ENCODE measurements at regions not wholly inside any gene's neighbourhood (a gene's known extent, or its start where the extent isn't known, plus 50 kb on each side); places are given as distances from the start of the nearest gene placed in this dataset.

DNA sequence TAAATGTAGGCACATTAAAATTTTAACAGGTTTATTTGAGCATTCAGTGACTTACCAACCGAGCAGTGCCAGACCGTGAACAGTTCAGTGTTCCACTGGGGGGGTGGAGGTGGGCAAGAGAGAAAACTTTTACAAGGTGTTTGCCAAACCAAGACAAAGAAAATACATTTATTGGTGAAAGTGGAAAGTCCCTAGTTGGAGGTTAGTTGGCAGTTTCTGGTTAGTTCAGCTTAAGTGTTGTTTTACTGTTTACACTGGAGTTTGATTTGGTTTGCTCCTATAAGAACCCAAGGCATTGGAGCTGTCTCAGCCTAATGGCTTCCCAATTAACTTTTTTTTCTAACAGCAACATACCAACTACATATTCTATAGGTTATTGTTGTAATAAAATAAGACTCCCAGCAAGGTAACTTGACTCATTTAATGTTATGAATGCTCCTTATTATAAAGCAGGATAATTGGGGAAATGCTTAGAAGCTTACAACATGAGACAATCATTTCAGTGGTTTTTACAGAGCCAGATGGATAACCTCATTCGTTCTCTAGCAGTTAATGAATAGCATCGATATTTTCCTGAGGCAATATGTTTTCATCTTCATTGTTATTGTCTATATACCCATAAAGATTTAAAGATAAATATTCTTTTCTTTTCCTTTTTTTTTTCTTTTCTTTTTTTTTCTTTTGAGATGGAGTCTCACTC, 115.8 kb downstream of the ETNK1 start:
- Mint-ChIP-seq H3K4me1 (peaks cover 5% of the 10 kb centered on the region), H3K36me3 (no peaks in the 10 kb centered on the region), H3K27me3 (ENCODE audit: low read depth) (no peaks in the 10 kb centered on the region), H3K4me3 (no peak overlapping the region), H3K9me3 (no peaks in the 10 kb centered on the region), H3K27ac (no peak overlapping the region)
- DNase-seq (ENCODE audit: low spot score) (no peak), ATAC-seq (no peak)
- POLR2A ChIA-PET: no interaction called here
- CTCF ChIA-PET: no interaction called here
- TF ChIP-seq CREB1 (CRISPR knock-in tag; IDR thresholded peaks at IDR 0.05) (no peak), FOXK1 (CRISPR knock-in tag; IDR thresholded peaks at IDR 0.05) (no peak)
- TF ChIP-seq, protein P1, sequence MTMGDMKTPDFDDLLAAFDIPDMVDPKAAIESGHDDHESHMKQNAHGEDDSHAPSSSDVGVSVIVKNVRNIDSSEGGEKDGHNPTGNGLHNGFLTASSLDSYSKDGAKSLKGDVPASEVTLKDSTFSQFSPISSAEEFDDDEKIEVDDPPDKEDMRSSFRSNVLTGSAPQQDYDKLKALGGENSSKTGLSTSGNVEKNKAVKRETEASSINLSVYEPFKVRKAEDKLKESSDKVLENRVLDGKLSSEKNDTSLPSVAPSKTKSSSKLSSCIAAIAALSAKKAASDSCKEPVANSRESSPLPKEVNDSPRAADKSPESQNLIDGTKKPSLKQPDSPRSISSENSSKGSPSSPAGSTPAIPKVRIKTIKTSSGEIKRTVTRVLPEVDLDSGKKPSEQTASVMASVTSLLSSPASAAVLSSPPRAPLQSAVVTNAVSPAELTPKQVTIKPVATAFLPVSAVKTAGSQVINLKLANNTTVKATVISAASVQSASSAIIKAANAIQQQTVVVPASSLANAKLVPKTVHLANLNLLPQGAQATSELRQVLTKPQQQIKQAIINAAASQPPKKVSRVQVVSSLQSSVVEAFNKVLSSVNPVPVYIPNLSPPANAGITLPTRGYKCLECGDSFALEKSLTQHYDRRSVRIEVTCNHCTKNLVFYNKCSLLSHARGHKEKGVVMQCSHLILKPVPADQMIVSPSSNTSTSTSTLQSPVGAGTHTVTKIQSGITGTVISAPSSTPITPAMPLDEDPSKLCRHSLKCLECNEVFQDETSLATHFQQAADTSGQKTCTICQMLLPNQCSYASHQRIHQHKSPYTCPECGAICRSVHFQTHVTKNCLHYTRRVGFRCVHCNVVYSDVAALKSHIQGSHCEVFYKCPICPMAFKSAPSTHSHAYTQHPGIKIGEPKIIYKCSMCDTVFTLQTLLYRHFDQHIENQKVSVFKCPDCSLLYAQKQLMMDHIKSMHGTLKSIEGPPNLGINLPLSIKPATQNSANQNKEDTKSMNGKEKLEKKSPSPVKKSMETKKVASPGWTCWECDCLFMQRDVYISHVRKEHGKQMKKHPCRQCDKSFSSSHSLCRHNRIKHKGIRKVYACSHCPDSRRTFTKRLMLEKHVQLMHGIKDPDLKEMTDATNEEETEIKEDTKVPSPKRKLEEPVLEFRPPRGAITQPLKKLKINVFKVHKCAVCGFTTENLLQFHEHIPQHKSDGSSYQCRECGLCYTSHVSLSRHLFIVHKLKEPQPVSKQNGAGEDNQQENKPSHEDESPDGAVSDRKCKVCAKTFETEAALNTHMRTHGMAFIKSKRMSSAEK (CRISPR knock-in tag; IDR thresholded peaks at IDR 0.05; ENCODE audit: borderline replicate concordance): no peak

DNA sequence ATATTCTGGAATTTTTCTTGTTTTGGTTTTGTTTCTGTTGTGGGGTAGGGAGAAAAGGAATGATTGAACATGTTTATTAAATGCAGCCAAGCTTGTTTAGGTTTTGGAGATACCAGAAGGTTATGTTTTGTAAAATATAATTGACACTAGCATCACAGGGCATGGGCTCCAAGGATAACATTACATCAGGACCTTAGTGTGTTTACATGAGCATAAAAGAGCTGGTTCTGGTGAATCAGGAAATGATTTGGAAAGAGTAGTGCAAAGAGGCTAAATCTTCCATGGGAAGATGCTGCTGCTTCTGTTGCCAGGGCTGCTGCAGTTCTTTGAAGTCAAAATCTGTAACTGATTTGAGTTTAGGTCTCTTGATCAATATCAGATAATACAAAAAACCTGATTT, 118.7 kb downstream of the ETNK1 start:
- H3K4me3 Mint-ChIP-seq: no peak overlapping the region
- H3K36me3 Mint-ChIP-seq: no peaks in the 10 kb centered on the region
- TF ChIP-seq ZNF416 (CRISPR knock-in tag; IDR thresholded peaks at IDR 0.05) (no peak), FOXJ3 (CRISPR knock-in tag; IDR thresholded peaks at IDR 0.05; ENCODE audit: borderline replicate concordance) (no peak), ZNF138 (CRISPR knock-in tag; conservative IDR thresholded peaks at IDR 0.05) (no peak), GTF2I (CRISPR knock-in tag; conservative IDR thresholded peaks at IDR 0.05) (no peak), OVOL2 (CRISPR knock-in tag; IDR thresholded peaks at IDR 0.05; ENCODE audit: borderline replicate concordance) (no peak), ZNF232 (CRISPR knock-in tag; IDR thresholded peaks at IDR 0.05) (no peak), GABPB1 (CRISPR knock-in tag; IDR thresholded peaks at IDR 0.05) (no peak), ZNF317 (CRISPR knock-in tag; IDR thresholded peaks at IDR 0.05; ENCODE audit: borderline replicate concordance, low read depth) (no peak), NR3C1 (CRISPR knock-in tag; conservative IDR thresholded peaks at IDR 0.05; ENCODE audit: low read depth) (no peak), ZNF671 (CRISPR knock-in tag; IDR thresholded peaks at IDR 0.05) (no peak)
- TF ChIP-seq, protein P2, sequence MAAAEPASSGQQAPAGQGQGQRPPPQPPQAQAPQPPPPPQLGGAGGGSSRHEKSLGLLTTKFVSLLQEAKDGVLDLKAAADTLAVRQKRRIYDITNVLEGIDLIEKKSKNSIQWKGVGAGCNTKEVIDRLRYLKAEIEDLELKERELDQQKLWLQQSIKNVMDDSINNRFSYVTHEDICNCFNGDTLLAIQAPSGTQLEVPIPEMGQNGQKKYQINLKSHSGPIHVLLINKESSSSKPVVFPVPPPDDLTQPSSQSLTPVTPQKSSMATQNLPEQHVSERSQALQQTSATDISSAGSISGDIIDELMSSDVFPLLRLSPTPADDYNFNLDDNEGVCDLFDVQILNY (CRISPR knock-in tag; IDR thresholded peaks at IDR 0.05): no peak
- TF ChIP-seq, protein P3, sequence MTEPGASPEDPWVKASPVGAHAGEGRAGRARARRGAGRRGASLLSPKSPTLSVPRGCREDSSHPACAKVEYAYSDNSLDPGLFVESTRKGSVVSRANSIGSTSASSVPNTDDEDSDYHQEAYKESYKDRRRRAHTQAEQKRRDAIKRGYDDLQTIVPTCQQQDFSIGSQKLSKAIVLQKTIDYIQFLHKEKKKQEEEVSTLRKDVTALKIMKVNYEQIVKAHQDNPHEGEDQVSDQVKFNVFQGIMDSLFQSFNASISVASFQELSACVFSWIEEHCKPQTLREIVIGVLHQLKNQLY (CRISPR knock-in tag; IDR thresholded peaks at IDR 0.05): no peak
- TF ChIP-seq, protein P4, sequence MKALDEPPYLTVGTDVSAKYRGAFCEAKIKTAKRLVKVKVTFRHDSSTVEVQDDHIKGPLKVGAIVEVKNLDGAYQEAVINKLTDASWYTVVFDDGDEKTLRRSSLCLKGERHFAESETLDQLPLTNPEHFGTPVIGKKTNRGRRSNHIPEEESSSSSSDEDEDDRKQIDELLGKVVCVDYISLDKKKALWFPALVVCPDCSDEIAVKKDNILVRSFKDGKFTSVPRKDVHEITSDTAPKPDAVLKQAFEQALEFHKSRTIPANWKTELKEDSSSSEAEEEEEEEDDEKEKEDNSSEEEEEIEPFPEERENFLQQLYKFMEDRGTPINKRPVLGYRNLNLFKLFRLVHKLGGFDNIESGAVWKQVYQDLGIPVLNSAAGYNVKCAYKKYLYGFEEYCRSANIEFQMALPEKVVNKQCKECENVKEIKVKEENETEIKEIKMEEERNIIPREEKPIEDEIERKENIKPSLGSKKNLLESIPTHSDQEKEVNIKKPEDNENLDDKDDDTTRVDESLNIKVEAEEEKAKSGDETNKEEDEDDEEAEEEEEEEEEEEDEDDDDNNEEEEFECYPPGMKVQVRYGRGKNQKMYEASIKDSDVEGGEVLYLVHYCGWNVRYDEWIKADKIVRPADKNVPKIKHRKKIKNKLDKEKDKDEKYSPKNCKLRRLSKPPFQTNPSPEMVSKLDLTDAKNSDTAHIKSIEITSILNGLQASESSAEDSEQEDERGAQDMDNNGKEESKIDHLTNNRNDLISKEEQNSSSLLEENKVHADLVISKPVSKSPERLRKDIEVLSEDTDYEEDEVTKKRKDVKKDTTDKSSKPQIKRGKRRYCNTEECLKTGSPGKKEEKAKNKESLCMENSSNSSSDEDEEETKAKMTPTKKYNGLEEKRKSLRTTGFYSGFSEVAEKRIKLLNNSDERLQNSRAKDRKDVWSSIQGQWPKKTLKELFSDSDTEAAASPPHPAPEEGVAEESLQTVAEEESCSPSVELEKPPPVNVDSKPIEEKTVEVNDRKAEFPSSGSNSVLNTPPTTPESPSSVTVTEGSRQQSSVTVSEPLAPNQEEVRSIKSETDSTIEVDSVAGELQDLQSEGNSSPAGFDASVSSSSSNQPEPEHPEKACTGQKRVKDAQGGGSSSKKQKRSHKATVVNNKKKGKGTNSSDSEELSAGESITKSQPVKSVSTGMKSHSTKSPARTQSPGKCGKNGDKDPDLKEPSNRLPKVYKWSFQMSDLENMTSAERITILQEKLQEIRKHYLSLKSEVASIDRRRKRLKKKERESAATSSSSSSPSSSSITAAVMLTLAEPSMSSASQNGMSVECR (CRISPR knock-in tag; IDR thresholded peaks at IDR 0.05; ENCODE audit: borderline replicate concordance): no peak
- TF ChIP-seq, protein P5, sequence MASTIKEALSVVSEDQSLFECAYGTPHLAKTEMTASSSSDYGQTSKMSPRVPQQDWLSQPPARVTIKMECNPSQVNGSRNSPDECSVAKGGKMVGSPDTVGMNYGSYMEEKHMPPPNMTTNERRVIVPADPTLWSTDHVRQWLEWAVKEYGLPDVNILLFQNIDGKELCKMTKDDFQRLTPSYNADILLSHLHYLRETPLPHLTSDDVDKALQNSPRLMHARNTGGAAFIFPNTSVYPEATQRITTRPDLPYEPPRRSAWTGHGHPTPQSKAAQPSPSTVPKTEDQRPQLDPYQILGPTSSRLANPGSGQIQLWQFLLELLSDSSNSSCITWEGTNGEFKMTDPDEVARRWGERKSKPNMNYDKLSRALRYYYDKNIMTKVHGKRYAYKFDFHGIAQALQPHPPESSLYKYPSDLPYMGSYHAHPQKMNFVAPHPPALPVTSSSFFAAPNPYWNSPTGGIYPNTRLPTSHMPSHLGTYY (CRISPR knock-in tag; IDR thresholded peaks at IDR 0.05): no peak
- TF ChIP-seq, protein P6, sequence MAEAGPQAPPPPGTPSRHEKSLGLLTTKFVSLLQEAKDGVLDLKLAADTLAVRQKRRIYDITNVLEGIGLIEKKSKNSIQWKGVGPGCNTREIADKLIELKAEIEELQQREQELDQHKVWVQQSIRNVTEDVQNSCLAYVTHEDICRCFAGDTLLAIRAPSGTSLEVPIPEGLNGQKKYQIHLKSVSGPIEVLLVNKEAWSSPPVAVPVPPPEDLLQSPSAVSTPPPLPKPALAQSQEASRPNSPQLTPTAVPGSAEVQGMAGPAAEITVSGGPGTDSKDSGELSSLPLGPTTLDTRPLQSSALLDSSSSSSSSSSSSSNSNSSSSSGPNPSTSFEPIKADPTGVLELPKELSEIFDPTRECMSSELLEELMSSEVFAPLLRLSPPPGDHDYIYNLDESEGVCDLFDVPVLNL (CRISPR knock-in tag; IDR thresholded peaks at IDR 0.05; ENCODE audit: borderline replicate concordance, low read depth): no peak
- TF ChIP-seq, protein P7, sequence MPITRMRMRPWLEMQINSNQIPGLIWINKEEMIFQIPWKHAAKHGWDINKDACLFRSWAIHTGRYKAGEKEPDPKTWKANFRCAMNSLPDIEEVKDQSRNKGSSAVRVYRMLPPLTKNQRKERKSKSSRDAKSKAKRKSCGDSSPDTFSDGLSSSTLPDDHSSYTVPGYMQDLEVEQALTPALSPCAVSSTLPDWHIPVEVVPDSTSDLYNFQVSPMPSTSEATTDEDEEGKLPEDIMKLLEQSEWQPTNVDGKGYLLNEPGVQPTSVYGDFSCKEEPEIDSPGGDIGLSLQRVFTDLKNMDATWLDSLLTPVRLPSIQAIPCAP (CRISPR knock-in tag; IDR thresholded peaks at IDR 0.05): no peak
- ChIA-PET POLR2A (no interaction called here), CTCF (no interaction called here)
- no peak overlapping the region for H3K27ac Mint-ChIP-seq
- peaks cover 10% of the 10 kb centered on the region for H3K4me1 Mint-ChIP-seq
- H3K9me3 Mint-ChIP-seq: no peaks in the 10 kb centered on the region
- H3K27me3 Mint-ChIP-seq (ENCODE audit: low read depth): no peaks in the 10 kb centered on the region
- ATAC-seq (no peak), DNase-seq (ENCODE audit: low spot score) (no peak)
